ENCODE measurements at regions not wholly inside any gene's neighbourhood (a gene's known extent, or its start where the extent isn't known, plus 50 kb on each side); places are given as distances from the start of the nearest gene placed in this dataset.

GRCh38 chr10:7475046-7475911 is 64.4 kb upstream of the SFMBT2 start:
- H3K4me1 ChIP-seq (replicated peaks in 1 of 4; ENCODE audit: control insufficient read depth in 3 of 4, insufficient read depth in 4 of 4, low read length in 3 of 4), result peaks cover 3 to 9% (median 4%) of the 10 kb centered on the region in 4 experiments; a peak in 5 of 7 replicates
- H3K4me2 ChIP-seq (ENCODE audit: insufficient read depth in 1 of 2, low read depth in 2 of 2, low read length in 2 of 2), result peak overlapping the region; percentile 25 to 46; a peak in 3 of 4 replicates
- H4K20me1 ChIP-seq (replicated peaks in 1 of 2; ENCODE audit: control insufficient read depth in 1 of 2, insufficient read depth in 2 of 2, low read length in 2 of 2), result no peaks in the 10 kb centered on the region
- no peaks in the 10 kb centered on the region for H3K23me2 ChIP-seq (ENCODE audit: low read depth, low read length)
- no peaks in the 10 kb centered on the region for H3K36me3 ChIP-seq (ENCODE audit: control insufficient read depth in 2 of 4, insufficient read depth in 4 of 4, low read length in 3 of 4)
- ChIA-PET CTCF (ENCODE audit: partially characterized antibody) (no interaction called here), POLR2A (ENCODE audit: partially characterized antibody) (interaction anchor here (1.2 kb wide), 1 partner anchor 19 kb away, joined by 3 read pairs; no protein-coding TSS in a partner anchor)
- DNase-seq (ENCODE audit: low read depth in 1 of 2, low spot score in 2 of 2) (peak in 1 of 2 experiments; percentile 67), FAIRE-seq (peak; percentile 73)
- H2AK5ac ChIP-seq (ENCODE audit: low read depth, low read length), result no peak overlapping the region
- no peak overlapping the region for H3K27ac ChIP-seq (ENCODE audit: low read depth, low read length)
- H2AFZ ChIP-seq (ENCODE audit: low read length), result peak overlapping the region; percentile 64; the same call in 1 of the 2 replicates
- no peak overlapping the region for H2BK120ac ChIP-seq (replicated peaks; ENCODE audit: low read depth, low read length)
- H4K5ac ChIP-seq (ENCODE audit: insufficient read length, low read depth, low read length), result no peak overlapping the region
- no peaks in the 10 kb centered on the region for H3K9me3 ChIP-seq (ENCODE audit: insufficient read depth in 2 of 2, low read depth in 1 of 2, low read length in 1 of 2)
- H4K8ac ChIP-seq (ENCODE audit: extremely low read depth, insufficient read depth, low read length), result no peak overlapping the region
- H3K56ac ChIP-seq (replicated peaks; ENCODE audit: insufficient read length, low read depth, low read length), result no peak overlapping the region
- H3K23ac ChIP-seq (ENCODE audit: insufficient read length), result no peak overlapping the region
- no peak overlapping the region for H3K9ac ChIP-seq (replicated peaks in 1 of 4; ENCODE audit: extremely low read depth in 1 of 4, low read depth in 3 of 4, low read length in 3 of 4)
- peak overlapping the region; percentile 48; the same call in 1 of the 2 replicates for H2BK20ac ChIP-seq (ENCODE audit: low read length)
- no peak overlapping the region for H3K14ac ChIP-seq (ENCODE audit: insufficient read length)
- peak overlapping the region; percentile 62; the same call in 1 of the 2 replicates for H3K18ac ChIP-seq (ENCODE audit: extremely low read depth, low read length)
- no peaks in the 10 kb centered on the region for H3K79me1 ChIP-seq (ENCODE audit: low read depth, low read length)
- no peak overlapping the region for H3K4me3 ChIP-seq (ENCODE audit: extremely low read depth in 1 of 4, insufficient read depth in 2 of 4, low read depth in 3 of 4, low read length in 4 of 4)
- no peaks in the 10 kb centered on the region for H3K27me3 ChIP-seq (replicated peaks in 1 of 4; ENCODE audit: control insufficient read depth in 3 of 4, extremely low read depth in 1 of 4, insufficient read depth in 3 of 4, low read length in 3 of 4)
- no peak overlapping the region for H3K4ac ChIP-seq (replicated peaks; ENCODE audit: insufficient read length, low read depth, low read length)
- WGBS, 2 experiments (ENCODE audit: extremely low coverage in 1 of 2, insufficient coverage in 1 of 2, insufficient read length in 1 of 2, insufficient replicate concordance in 2 of 2, low coverage in 1 of 2, low lambda C conversion rate in 2 of 2, missing lambda C conversion rate in 1 of 2), result 58% methylated on average over 26 of the region's 26 CpGs; no CpG with 5 or more reads in 1 of the 2 experiments
- H4K91ac ChIP-seq (replicated peaks; ENCODE audit: insufficient read length, low read length), result no peak overlapping the region
- H2BK5ac ChIP-seq (ENCODE audit: low read depth, low read length), result peak overlapping the region; percentile 23; the same call in 1 of the 2 replicates
- no peak overlapping the region for H2BK15ac ChIP-seq (ENCODE audit: low read length)
- no peaks in the 10 kb centered on the region for H3K79me2 ChIP-seq (ENCODE audit: control insufficient read depth in 1 of 2, insufficient read depth in 2 of 2, low read length in 2 of 2)
- H2BK12ac ChIP-seq (ENCODE audit: low read depth, low read length), result no peak overlapping the region
- TF ChIP-seq BRCA1 (IDR thresholded peaks at IDR 0.05; ENCODE audit: low read depth, low read length), result no peak
- no peak for TF ChIP-seq CTBP2 (IDR thresholded peaks at IDR 0.05; ENCODE audit: borderline replicate concordance, insufficient read depth, insufficient read length, low read length)
- TF ChIP-seq BACH1 (IDR thresholded peaks at IDR 0.05; ENCODE audit: low read length), result no peak
- TF ChIP-seq CHD1 (IDR thresholded peaks at IDR 0.05; ENCODE audit: low read depth, low read length), result no peak
- no peak for TF ChIP-seq RXRA (IDR thresholded peaks at IDR 0.05; ENCODE audit: insufficient read depth, low read depth, low read length)
- TF ChIP-seq CTCF (IDR thresholded peaks at IDR 0.05; ENCODE audit: control extremely low read depth in 1 of 3, insufficient read depth in 1 of 3, low read depth in 1 of 3, low read length in 3 of 3), result no peak
- no peak for TF ChIP-seq ASH2L (IDR thresholded peaks at IDR 0.05; ENCODE audit: low read length)
- no peak for TF ChIP-seq CREB1 (IDR thresholded peaks at IDR 0.05)
- TF ChIP-seq RAD21 (IDR thresholded peaks at IDR 0.05 in 1 of 2, conservative IDR thresholded peaks at IDR 0.05 in 1 of 2; ENCODE audit: low read depth in 2 of 2, low read length in 2 of 2), result no peak

All from H1 (cell line).